Keratinocyte (primary cell): ENCODE measurements at regions not wholly inside any gene's neighbourhood (a gene's known extent, or its start where the extent isn't known, plus 50 kb on each side); places are given as distances from the start of the nearest gene placed in this dataset.

ENCODE experiments used
- DNase-seq: peaks from one replicate; pipeline ENCODE4 v3.0.0-alpha.2; 2011; ENCODE audit warnings: low read depth, missing footprints, low spot score
- FAIRE-seq: peaks from 2 replicates; lab custom pipeline; 2011; peaks lifted over from hg19 to GRCh38; lab: Jason Lieb, UNC
- H2AFZ ChIP-seq: 2 replicates; pipeline ENCODE4 v1.6.0; 2012; ENCODE audit warnings: low read length, control low read depth, inconsistent platforms; ENCODE audit not compliant: control insufficient read depth
- H3K27ac ChIP-seq: 2 replicates; pipeline ENCODE4 v1.5.1; 2011; ENCODE audit warnings: low read length; ENCODE audit not compliant: control insufficient read depth, insufficient read depth
- H3K27me3 ChIP-seq: 3 replicates; pipeline ENCODE4 v1.6.0; 2011; ENCODE audit warnings: low read length; ENCODE audit not compliant: control insufficient read depth, insufficient read depth; ENCODE audit errors: extremely low read depth
- H3K36me3 ChIP-seq, 2 experiments: 2 replicates in 1 of 2; 3 replicates in 1 of 2; pipeline ENCODE4 v1.5.1; 2011; ENCODE audit warnings: low read length in 2 of 2, mild to moderate bottlenecking in 1 of 2; ENCODE audit not compliant: control insufficient read depth in 2 of 2, insufficient read depth in 2 of 2; ENCODE audit errors: extremely low read depth in 1 of 2
- H3K4me1 ChIP-seq: 3 replicates; pipeline ENCODE4 v1.5.1; 2011; ENCODE audit warnings: low read length; ENCODE audit not compliant: control insufficient read depth, insufficient read depth; ENCODE audit errors: extremely low read depth
- H3K4me2 ChIP-seq: 3 replicates; pipeline ENCODE4 v1.6.0; 2011; ENCODE audit warnings: low read depth, low read length; ENCODE audit not compliant: control insufficient read depth, insufficient read depth; ENCODE audit errors: extremely low read depth
- H3K4me3 ChIP-seq, 3 experiments: fragments of 200-600 bp in 1 of 3; sonication (generic) in 1 of 3; 2 replicates in 2 of 3; 3 replicates in 1 of 3; pipeline ENCODE4 v1.5.1; 2011 to 2016; ENCODE audit warnings: low read length in 3 of 3, mild to moderate bottlenecking in 3 of 3, control low read depth in 2 of 3, inconsistent platforms in 1 of 3, low read depth in 1 of 3, mixed read lengths in 1 of 3, mixed run types in 1 of 3, moderate library complexity in 1 of 3; ENCODE audit not compliant: control insufficient read depth in 2 of 3, insufficient read depth in 2 of 3; ENCODE audit errors: extremely low read depth in 1 of 3
- H3K79me2 ChIP-seq: 2 replicates; pipeline ENCODE4 v1.6.0; 2012; ENCODE audit warnings: low read length; ENCODE audit not compliant: control insufficient read depth, insufficient read depth
- H3K9ac ChIP-seq: 3 replicates; pipeline ENCODE4 v1.6.0; 2011; ENCODE audit warnings: low read length; ENCODE audit not compliant: control insufficient read depth, insufficient read depth; ENCODE audit errors: extremely low read depth
- H3K9me1 ChIP-seq: 3 replicates; pipeline ENCODE4 v1.6.0; 2011; ENCODE audit warnings: low read length; ENCODE audit not compliant: control insufficient read depth, insufficient read depth; ENCODE audit errors: extremely low read depth
- H3K9me3 ChIP-seq: 2 replicates; pipeline ENCODE4 v1.5.1; 2012; ENCODE audit warnings: low read depth, low read length; ENCODE audit not compliant: control insufficient read depth
- H4K20me1 ChIP-seq: 3 replicates; pipeline ENCODE4 v1.6.0; 2011; ENCODE audit warnings: low read length; ENCODE audit not compliant: control insufficient read depth, insufficient read depth; ENCODE audit errors: extremely low read depth
- EZH2 ChIP-seq: IDR thresholded peaks from one replicate; pipeline ENCODE4 v1.6.1; 2012; ENCODE audit warnings: inconsistent platforms, mild to moderate bottlenecking, low read length, moderate library complexity
- dilution Hi-C: fragments of 300-500 bp; cut with MboI; formaldehyde crosslinking; loops from one replicate; pipeline ENCODE4 v1.7.0; 2020; ENCODE audit warnings: low sequenced_read_pairs; ENCODE audit not compliant: extremely low pct_ligation_motif_present
- TF ChIP-seq, protein P1 (sequence below), 3 experiments: IDR thresholded peaks in 1 of 3; conservative IDR thresholded peaks in 1 of 3; optimal IDR thresholded peaks in 1 of 3; 2 replicates in 2 of 3; 3 replicates in 1 of 3; pipeline versions ENCODE3 to v1.5.1; 2011; ENCODE audit warnings: low read length in 3 of 3, mild to moderate bottlenecking in 3 of 3, moderate library complexity in 2 of 3, control low read depth in 1 of 3, inconsistent platforms in 1 of 3; ENCODE audit not compliant: insufficient read depth in 2 of 3; ENCODE audit errors: extremely low read depth in 1 of 3

DNA sequence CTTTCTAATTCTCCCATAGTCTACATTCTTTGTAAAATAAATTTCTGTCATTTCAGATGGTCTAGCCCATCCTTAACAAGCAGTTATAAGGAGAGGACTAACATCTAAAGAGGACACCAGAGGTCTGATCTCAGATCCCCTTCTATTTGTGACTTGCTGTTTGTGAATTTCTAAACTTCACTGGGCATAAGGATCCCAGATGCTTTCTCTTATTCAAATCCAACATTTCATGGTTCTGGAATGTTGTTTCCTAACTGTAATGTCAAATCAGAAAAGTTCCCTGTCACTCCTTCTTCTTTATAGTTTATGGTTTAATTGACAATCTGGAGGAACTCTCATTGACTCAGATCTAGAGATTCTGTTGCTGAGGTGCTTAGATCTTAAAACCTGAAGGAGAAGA is 430.2 kb downstream of the MEIS1 start:
- Histone ChIP-seq H3K27ac (no peak overlapping the region), H3K4me3 (no peak overlapping the region), H3K9me3 (no peaks in the 10 kb centered on the region), H4K20me1 (no peaks in the 10 kb centered on the region), H3K27me3 (no peaks in the 10 kb centered on the region), H2AFZ (no peak overlapping the region), H3K36me3 (no peaks in the 10 kb centered on the region), H3K9ac (no peak overlapping the region), H3K4me1 (peaks cover 27% of the 10 kb centered on the region), H3K4me2 (no peak overlapping the region), H3K9me1 (no peaks in the 10 kb centered on the region), H3K79me2 (no peaks in the 10 kb centered on the region)
- FAIRE-seq (no peak), DNase-seq (no peak)
- TF ChIP-seq, protein P1, sequence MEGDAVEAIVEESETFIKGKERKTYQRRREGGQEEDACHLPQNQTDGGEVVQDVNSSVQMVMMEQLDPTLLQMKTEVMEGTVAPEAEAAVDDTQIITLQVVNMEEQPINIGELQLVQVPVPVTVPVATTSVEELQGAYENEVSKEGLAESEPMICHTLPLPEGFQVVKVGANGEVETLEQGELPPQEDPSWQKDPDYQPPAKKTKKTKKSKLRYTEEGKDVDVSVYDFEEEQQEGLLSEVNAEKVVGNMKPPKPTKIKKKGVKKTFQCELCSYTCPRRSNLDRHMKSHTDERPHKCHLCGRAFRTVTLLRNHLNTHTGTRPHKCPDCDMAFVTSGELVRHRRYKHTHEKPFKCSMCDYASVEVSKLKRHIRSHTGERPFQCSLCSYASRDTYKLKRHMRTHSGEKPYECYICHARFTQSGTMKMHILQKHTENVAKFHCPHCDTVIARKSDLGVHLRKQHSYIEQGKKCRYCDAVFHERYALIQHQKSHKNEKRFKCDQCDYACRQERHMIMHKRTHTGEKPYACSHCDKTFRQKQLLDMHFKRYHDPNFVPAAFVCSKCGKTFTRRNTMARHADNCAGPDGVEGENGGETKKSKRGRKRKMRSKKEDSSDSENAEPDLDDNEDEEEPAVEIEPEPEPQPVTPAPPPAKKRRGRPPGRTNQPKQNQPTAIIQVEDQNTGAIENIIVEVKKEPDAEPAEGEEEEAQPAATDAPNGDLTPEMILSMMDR (optimal IDR thresholded peaks at IDR 0.05 in 1 of 3, IDR thresholded peaks at IDR 0.05 in 1 of 3, conservative IDR thresholded peaks at IDR 0.05 in 1 of 3; ENCODE audit: extremely low read depth in 1 of 3, insufficient read depth in 2 of 3, low read length in 3 of 3) = no peak
- no peak for TF ChIP-seq EZH2
- dilution Hi-C loops = no loop called here

DNA sequence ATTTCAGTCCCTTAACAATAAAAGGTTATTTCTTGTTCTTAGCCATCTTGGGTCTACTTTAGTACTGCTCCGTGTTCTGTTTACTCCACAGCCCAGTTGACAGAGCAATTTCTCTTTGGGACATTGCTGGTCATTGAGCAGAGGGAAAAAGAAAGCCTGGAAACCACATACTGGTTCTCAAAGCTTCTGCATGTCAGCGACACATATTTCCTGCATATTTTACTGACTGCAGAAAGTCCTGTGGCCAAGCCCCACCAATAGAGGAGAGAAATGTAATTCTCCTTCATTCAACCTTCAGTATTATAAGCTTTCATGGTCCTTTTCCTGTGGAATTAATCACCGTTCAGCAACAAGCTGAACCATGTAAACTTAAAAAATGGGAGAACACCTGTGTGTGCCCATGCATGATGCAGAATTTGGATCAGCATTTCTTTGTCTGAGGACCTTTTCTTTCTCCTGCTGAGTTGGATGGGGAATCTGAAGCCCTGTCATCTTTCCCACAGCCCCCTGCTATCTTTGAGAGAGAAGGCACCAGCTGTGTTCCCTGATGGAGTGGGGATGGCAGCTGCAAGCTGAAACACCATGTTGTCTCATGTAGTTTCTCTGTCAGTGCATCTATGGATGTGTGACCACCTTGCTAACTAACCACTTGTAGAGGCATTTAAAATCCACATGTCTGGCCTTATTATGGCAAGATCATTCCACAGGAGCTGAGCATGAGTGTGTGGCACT is 431.6 kb downstream of the MEIS1 start:
- H3K4me3 ChIP-seq = no peak overlapping the region
- no peaks in the 10 kb centered on the region for H3K79me2 ChIP-seq
- no peaks in the 10 kb centered on the region for H3K9me3 ChIP-seq
- peaks cover 27% of the 10 kb centered on the region for H3K4me1 ChIP-seq
- no peak overlapping the region for H2AFZ ChIP-seq
- no peak overlapping the region for H3K9ac ChIP-seq
- no peak for DNase-seq
- H3K4me2 ChIP-seq = no peak overlapping the region
- H4K20me1 ChIP-seq = no peaks in the 10 kb centered on the region
- H3K9me1 ChIP-seq = no peaks in the 10 kb centered on the region
- H3K27me3 ChIP-seq = no peaks in the 10 kb centered on the region
- FAIRE-seq = peak; percentile 17
- TF ChIP-seq, protein P1 (optimal IDR thresholded peaks at IDR 0.05 in 1 of 3, IDR thresholded peaks at IDR 0.05 in 1 of 3, conservative IDR thresholded peaks at IDR 0.05 in 1 of 3; ENCODE audit: extremely low read depth in 1 of 3, insufficient read depth in 2 of 3, low read length in 3 of 3) = no peak
- dilution Hi-C loops = no loop called here
- H3K36me3 ChIP-seq = no peaks in the 10 kb centered on the region
- no peak overlapping the region for H3K27ac ChIP-seq
